Transverse colon (tissue), 4 donors: ENCODE measurements at regions not wholly inside any gene's neighbourhood (a gene's known extent, or its start where the extent isn't known, plus 50 kb on each side); places are given as distances from the start of the nearest gene placed in this dataset.

Experiments used
- DNase-seq: peaks from one replicate; pipeline ENCODE4 v3.0.0-alpha.2; 2019
- H3K27ac ChIP-seq, 4 donors: fragments of 200-600 bp; sonication (generic); 2 replicates each; pipeline ENCODE4 v1.5.1; 2016 to 2018; ENCODE audit warnings: inconsistent platforms in 4 of 4
- H3K27me3 ChIP-seq: fragments of 200-600 bp; sonication (generic); 2 replicates; pipeline ENCODE4 v1.5.1; 2017; ENCODE audit warnings: inconsistent platforms
- H3K36me3 ChIP-seq, 4 donors: fragments of 200-600 bp; sonication (generic); 2 replicates each; pipeline ENCODE4 v1.5.1; 2017 to 2019; ENCODE audit warnings: inconsistent platforms in 4 of 4
- H3K4me1 ChIP-seq, 4 donors: fragments of 200-600 bp; sonication (generic); 2 replicates each; pipeline ENCODE4 v1.5.1; 2017 to 2020; ENCODE audit warnings: inconsistent platforms in 4 of 4
- H3K4me3 ChIP-seq, 4 donors: fragments of 200-600 bp; sonication (generic); 1 replicate in 1 of 4; 2 replicates in 3 of 4; pipeline versions ENCODE4 v1.5.1 to v1.6.1; 2017 to 2019; ENCODE audit warnings: inconsistent platforms in 4 of 4
- H3K9me3 ChIP-seq, 2 donors: fragments of 200-600 bp; sonication (generic); 2 replicates each; pipeline ENCODE4 v1.5.1; 2017 to 2019; ENCODE audit warnings: inconsistent platforms in 2 of 2
- EP300 ChIP-seq: sonication (generic); formaldehyde crosslinking; IDR thresholded peaks from one replicate; pipeline ENCODE4 v1.6.1; 2017; ENCODE audit warnings: antibody characterized with exemption, low read depth
- POLR2A ChIP-seq: fragments of 450-650 bp; IDR thresholded peaks from one replicate; pipeline ENCODE4 v1.6.1; 2016; ENCODE audit warnings: antibody characterized with exemption, mild to moderate bottlenecking, moderate library complexity
- POLR2AphosphoS5 ChIP-seq, 3 donors: sonication (generic); formaldehyde crosslinking; IDR thresholded peaks; one replicate each; pipeline ENCODE4 v1.6.1; 2016; ENCODE audit warnings: antibody characterized with exemption in 3 of 3
- WGBS, 2 donors: methylation state at CpG; one replicate each; pipeline ENCODE4 v1.1.5; 2018; ENCODE audit warnings: low coverage in 1 of 2; 5-methylcytosine and 5-hydroxymethylcytosine counted together
- in situ Hi-C, 4 donors: fragments of 200-750 bp; cut with MboI; loops; one replicate each; pipeline versions ENCODE4 v1.15.0 to v1.15.1; 2017; ENCODE audit warnings: low sequenced_read_pairs in 3 of 4, low pct_ligation_motif_present in 1 of 4, low pct_unique_long_range_greater_than_20kb in 1 of 4
- intact Hi-C: fragments of 100-400 bp; cut with DNase I; formaldehyde crosslinking; loops from one replicate; pipeline ENCODE4 v1.15.1; 2023; ENCODE audit warnings: low total_unique reads
- TF ChIP-seq, protein P1 (sequence below), 5 experiments: fragments of 200-600 bp in 3 of 5; fragments of 450-650 bp in 2 of 5; sonication (generic) in 3 of 5; IDR thresholded peaks; 1 replicate in 2 of 5; 2 replicates in 3 of 5; pipeline ENCODE4 v1.5.1; 2016 to 2017; ENCODE audit warnings: antibody characterized with exemption in 5 of 5, inconsistent platforms in 3 of 5, mild to moderate bottlenecking in 2 of 5, moderate library complexity in 1 of 5

DNA sequence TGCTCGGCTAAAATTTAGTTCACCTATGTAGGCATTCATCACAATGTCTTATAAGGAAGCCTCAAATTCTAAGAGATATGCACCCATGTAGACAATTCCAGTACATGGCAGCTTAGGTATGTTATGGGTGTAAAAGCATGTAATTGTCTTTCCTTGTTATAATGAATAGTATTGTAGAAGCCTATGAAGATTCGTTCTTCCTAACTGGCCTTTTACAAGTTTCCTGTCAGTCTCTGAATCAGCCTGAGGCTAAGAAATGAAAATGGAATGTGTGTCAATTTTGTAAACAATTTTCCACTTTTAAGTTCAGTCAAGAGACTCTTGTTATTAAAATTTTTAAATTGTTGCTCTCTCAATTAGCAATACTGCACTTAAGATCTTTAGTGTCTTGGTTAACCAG lies 189.9 kb upstream of the GALNT5 start:
- TF ChIP-seq POLR2A, result no peak
- TF ChIP-seq POLR2AphosphoS5 (IDR thresholded peaks at IDR 0.05), result no peak
- TF ChIP-seq, protein P1, sequence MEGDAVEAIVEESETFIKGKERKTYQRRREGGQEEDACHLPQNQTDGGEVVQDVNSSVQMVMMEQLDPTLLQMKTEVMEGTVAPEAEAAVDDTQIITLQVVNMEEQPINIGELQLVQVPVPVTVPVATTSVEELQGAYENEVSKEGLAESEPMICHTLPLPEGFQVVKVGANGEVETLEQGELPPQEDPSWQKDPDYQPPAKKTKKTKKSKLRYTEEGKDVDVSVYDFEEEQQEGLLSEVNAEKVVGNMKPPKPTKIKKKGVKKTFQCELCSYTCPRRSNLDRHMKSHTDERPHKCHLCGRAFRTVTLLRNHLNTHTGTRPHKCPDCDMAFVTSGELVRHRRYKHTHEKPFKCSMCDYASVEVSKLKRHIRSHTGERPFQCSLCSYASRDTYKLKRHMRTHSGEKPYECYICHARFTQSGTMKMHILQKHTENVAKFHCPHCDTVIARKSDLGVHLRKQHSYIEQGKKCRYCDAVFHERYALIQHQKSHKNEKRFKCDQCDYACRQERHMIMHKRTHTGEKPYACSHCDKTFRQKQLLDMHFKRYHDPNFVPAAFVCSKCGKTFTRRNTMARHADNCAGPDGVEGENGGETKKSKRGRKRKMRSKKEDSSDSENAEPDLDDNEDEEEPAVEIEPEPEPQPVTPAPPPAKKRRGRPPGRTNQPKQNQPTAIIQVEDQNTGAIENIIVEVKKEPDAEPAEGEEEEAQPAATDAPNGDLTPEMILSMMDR (IDR thresholded peaks at IDR 0.05), result no peak
- TF ChIP-seq EP300, result no peak
- in situ Hi-C loops, result no loop called here
- no peaks in the 10 kb centered on the region for H3K27me3 ChIP-seq
- no peak overlapping the region for H3K4me3 ChIP-seq
- intact Hi-C loops, result no loop called here
- no peak overlapping the region for H3K27ac ChIP-seq
- H3K9me3 ChIP-seq, result no peaks in the 10 kb centered on the region
- WGBS, 2 donors, result 61 to 65% methylated on average over 2 of the region's 2 CpGs
- no peaks in the 10 kb centered on the region for H3K4me1 ChIP-seq
- DNase-seq, result no peak
- H3K36me3 ChIP-seq, result no peaks in the 10 kb centered on the region

DNA sequence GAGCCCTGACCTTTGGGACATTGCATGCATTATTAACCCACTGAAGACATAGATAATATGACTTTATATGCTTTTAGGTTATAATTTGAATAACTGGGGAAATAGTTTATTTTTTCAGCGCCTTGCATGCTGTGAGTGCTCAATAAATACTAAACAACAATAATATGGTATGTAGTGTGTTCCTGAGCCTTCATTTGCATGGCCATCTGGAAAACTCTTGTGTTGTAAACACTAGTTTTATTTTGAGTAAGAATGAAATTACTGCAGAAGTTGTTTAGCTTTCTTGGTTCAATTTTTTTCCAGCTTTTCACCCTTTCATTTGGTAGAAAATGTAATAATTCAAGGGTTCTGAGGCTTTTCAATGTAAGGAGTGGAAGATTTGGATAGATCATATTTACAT lies 189.3 kb upstream of the GALNT5 start:
- TF ChIP-seq EP300 (no peak), POLR2A (no peak), POLR2AphosphoS5 (IDR thresholded peaks at IDR 0.05) (no peak)
- TF ChIP-seq, protein P1 (IDR thresholded peaks at IDR 0.05), result no peak
- H3K4me1 ChIP-seq, result no peaks in the 10 kb centered on the region
- H3K36me3 ChIP-seq, result no peaks in the 10 kb centered on the region
- no peak overlapping the region for H3K27ac ChIP-seq
- DNase-seq, result no peak
- no peak overlapping the region for H3K4me3 ChIP-seq
- in situ Hi-C loops, result no loop called here
- WGBS, 2 donors, result 71% methylated on average over 1 of the region's 1 CpG
- intact Hi-C loops, result no loop called here
- no peaks in the 10 kb centered on the region for H3K9me3 ChIP-seq
- H3K27me3 ChIP-seq, result no peaks in the 10 kb centered on the region

DNA sequence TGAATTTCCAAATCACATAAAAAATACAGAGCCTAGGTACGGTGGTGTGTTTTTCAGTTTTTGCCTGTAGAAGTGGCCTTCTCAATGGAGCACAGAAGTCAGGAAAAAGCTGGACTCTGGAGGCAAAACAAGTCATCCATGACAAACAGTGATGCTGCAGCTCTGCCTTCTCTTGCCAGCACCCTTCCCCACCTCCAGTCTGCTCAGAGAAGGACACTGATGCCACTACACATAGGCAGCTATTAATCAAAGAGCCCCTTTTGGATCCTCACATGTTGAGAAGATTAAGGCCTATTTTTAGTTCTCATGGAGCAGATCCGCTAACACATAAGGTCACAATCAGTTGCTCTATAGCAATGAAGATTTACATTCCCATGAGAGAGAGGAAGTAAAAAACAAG lies 181.6 kb upstream of the GALNT5 start:
- no peak overlapping the region for H3K4me3 ChIP-seq
- in situ Hi-C loops (no loop called here), intact Hi-C loops (no loop called here)
- H3K27me3 ChIP-seq, result no peaks in the 10 kb centered on the region
- no peak for TF ChIP-seq POLR2AphosphoS5 (IDR thresholded peaks at IDR 0.05)
- no peak overlapping the region for H3K27ac ChIP-seq
- DNase-seq, result no peak
- WGBS, 2 donors, result 81 to 100% methylated on average over 1 to 2 of the region's 2 CpGs
- no peaks in the 10 kb centered on the region for H3K9me3 ChIP-seq
- no peaks in the 10 kb centered on the region for H3K36me3 ChIP-seq
- H3K4me1 ChIP-seq, result no peaks in the 10 kb centered on the region

DNA sequence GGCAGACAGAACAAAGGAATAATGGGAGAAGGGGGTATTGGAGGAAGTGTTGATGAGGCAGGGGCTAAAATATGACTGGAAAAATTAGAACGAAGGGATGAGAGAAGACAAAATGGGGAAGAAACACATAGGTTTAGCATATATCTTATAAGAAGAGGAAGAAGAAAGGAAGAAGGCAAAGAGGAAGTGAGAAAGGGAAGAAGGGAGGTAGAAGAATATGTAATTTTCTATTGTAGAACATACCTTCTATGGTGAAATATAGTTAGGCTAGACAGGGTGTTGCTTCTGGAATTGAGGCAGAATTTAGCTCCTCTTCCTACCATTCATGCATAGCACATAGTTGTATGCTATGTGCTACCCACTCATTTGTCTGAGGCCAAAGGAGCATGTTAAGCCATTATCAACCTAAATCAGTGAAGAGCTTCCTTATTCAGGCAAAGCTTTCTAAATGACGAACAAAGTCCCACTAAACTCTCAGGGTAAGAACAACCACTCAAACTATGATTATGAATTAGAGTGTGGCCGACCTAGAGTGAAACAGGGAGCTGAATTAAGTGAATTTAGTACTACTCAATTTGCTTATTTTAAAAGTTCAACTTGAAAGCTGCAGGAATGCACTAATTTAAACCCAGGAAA lies 180.9 kb upstream of the GALNT5 start:
- no peaks in the 10 kb centered on the region for H3K4me1 ChIP-seq
- no peaks in the 10 kb centered on the region for H3K27me3 ChIP-seq
- H3K4me3 ChIP-seq, result no peak overlapping the region
- TF ChIP-seq POLR2A (no peak), POLR2AphosphoS5 (IDR thresholded peaks at IDR 0.05) (no peak), EP300 (no peak)
- TF ChIP-seq, protein P1 (IDR thresholded peaks at IDR 0.05), result no peak
- DNase-seq, result no peak
- in situ Hi-C loops, result no loop called here
- no peaks in the 10 kb centered on the region for H3K9me3 ChIP-seq
- intact Hi-C loops, result no loop called here
- H3K27ac ChIP-seq, result no peak overlapping the region
- no peaks in the 10 kb centered on the region for H3K36me3 ChIP-seq
- 66 to 82% methylated on average over 3 of the region's 3 CpGs for WGBS, 2 donors

DNA sequence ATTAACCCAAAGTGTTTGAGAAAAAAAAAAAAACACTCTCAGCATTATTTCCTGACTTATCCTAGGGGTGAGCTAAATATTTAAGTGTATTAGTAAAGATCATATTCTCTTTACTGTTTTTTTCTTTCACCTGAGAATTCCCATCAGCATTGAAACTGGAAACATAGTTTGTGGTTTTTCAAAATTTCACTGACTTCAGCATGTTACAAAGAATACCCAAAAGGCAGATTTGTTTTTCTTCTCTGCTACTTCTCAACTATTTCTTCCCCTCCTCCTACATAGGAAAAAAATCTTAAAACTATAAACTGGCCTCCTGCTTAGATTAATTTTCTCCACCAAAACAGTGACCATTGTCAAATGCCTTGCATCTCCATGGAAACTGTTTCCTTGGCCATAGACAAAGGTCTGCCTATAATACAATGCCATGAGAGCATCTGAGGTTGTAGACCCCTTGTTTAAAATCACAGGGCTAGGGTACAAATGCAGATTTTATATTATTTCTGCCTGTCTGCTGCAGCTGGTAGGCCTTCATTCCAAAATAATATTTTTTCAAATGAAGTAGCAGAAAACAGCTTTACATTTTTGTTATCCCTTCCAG lies 179.7 kb upstream of the GALNT5 start:
- Histone ChIP-seq H3K36me3 (no peaks in the 10 kb centered on the region), H3K4me3 (no peak overlapping the region), H3K27me3 (no peaks in the 10 kb centered on the region), H3K27ac (no peak overlapping the region), H3K4me1 (no peaks in the 10 kb centered on the region), H3K9me3 (no peaks in the 10 kb centered on the region)
- in situ Hi-C loops (no loop called here), intact Hi-C loops (no loop called here)
- no peak for TF ChIP-seq POLR2AphosphoS5 (IDR thresholded peaks at IDR 0.05)
- TF ChIP-seq, protein P1 (IDR thresholded peaks at IDR 0.05), result no peak
- TF ChIP-seq POLR2A, result no peak
- TF ChIP-seq EP300, result no peak
- no peak for DNase-seq
